ENCODE measurements at regions not wholly inside any gene's neighbourhood (a gene's known extent, or its start where the extent isn't known, plus 50 kb on each side); places are given as distances from the start of the nearest gene placed in this dataset.

DNA sequence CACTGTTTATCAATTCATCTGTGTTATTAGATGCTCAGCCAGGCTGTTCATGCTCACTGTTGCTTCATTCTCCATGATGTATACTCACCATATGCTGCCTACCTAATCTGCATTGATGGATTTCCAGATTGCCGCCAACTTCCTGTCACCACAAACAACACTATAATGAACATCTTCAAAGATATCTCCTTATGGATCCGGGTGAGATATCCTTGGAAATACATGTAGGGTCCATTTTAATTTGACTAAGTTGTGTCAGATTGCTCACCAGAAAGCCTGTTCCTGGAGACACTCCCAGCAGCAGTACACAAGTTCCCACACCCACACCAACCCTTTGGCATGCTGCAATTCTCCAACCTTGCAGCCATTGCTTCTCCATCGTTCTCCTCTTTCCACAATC, 547.5 kb upstream of the TNP1 start:
- no peak for DNase-seq (ENCODE audit: low spot score)

DNA sequence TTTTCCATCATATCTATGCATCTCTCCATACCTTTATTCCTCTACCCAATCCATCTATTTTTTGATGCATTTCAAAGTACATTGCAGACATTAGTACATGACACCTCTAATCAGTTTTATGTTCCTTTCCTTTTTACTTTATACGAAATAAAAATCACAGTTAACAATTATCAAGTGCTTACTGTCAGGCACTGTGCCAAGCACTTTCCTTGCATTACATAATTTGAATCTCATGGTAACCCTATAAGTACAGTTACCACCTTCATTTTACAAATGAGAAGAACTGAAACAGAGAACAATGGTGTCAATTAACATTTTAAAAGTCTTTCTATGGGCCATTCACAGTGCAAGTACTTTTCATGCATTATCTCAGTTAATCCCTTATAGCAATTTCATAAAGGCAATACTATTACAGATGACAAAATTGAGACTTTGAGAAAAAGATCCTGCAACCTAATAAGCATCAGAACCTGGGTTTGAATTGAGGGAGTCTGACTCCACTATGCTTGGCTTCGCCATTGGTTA, 544.4 kb upstream of the TNP1 start:
- peak; percentile 53 for DNase-seq (ENCODE audit: low spot score)

DNA sequence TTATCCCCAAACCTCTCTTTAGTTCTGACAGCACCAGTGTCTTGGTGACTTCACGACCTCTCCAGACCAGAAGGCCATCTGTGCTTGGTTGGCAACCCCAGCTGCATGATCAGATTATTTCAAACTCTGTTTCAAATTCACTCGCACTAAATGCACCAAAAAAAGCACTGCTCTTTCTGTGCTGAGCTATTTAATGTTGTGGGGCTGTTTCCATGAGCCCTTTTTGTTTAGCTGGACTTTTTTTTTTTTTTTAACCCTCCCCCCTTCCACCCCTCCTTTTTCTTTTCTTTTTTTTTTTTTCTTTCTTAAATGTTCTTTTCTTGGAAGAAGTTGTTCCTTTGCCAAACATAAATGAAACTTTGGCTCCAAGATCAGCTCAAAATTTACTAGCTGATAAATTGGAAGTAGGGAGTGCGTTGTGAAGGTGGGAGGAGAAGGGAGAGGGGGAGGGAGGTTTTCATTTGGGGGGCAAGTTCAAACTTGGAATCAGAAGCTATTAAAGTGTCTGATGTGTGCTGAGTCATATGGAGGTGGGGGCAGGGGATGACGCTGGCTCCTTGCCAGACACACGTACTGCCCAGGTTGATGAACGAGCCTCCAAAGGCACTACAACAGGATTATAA, 543.0 kb upstream of the TNP1 start:
- peak; percentile 3 for DNase-seq (ENCODE audit: low spot score)

DNA sequence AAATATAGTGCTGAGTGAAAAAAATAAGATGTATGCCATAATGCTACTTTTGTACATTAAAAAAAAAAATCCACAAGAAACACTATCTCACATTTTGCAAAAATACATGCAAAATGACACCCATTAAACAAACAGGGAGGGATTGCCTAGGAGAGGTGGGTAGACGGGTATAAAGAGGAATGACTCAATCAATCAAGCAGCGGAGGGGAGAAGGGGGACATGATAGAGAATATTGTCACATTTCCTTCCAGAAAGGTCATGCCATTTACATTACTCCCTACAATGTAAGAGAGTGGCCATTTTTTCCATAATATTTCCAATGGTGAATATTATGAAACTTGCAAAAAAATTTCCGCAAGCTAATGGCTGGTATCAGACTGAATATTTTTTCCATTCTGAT, 542.3 kb upstream of the TNP1 start:
- DNase-seq (ENCODE audit: low spot score) = no peak

DNA sequence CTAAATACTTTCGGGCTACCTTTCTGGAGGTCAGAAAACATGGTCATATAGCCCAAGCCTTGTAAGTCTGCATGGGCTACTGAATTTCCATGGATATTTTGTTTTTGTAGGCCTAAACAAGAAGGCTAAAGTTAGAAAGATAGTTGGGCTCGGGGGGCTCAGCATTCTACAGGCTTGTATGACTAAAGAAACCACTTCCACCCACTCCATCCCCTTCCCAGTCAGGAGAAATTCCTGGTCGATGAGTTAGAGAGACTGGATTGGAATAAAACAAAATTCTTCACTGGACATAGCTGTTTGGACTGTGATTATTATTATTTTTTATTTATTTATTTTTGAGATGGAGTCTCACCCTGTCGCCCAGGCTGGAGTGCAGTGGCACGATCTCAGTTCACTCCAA, 539.4 kb upstream of the TNP1 start:
- no peak for DNase-seq (ENCODE audit: low spot score)

DNA sequence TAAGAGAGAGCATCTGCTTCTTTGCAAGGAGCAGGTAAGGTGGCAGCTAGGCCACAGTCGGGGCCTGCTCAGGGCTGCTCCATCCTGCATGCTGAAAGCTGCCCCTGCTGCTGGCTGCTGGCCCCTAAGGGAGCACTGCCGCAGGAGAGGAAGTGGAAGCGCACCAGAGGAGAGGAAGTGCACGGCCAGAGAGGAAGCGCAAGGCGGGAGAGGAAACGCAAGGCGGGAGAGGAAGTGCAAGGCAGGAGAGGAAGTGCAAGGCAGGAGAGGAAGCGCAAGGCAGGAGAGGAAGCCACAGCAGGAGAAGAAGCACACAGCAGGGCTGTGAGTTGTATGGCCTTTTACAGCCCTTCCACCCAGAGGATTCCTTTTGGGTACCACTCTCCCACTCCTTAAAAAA, 539.0 kb upstream of the TNP1 start:
- DNase-seq (ENCODE audit: low spot score) = no peak

DNA sequence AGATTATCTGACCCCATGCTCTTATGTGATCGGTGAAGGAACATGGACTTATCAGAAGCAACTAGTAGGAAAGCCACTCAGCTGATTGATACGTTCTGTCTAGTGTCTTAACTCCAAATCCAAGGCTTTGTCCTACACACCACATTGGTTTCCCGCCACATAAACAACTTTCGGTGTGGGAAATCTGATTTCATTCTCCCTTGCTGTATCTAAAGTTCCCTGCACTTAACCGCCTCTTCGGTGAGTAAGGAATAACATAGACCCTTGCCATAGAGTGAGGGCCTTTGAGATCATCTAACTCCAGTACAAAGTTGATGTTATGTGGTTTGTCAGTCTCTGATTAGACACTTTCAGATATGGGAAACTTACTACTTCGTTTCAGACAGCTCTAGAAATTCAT, 538.2 kb upstream of the TNP1 start:
- DNase-seq (ENCODE audit: low spot score) = no peak

DNA sequence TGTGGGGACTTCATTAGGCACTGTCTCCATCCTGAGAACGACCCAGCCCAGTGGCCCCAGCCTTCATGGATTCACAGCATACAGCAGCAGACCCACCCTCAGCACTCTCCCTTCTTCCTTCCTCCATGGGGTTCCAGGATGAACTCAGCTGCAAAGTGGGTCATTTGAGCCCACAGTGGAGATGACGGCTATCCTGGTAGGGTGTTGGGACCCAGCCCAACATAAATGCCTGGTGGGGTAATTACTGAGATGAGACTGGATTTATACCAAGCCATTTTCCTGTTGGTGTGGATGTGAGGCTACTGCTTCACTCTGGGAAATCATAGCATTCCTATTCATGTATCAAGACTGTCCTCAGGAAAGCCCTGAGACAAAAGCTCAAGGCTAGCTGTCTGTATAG, 536.7 kb upstream of the TNP1 start:
- no peak for DNase-seq (ENCODE audit: low spot score)

DNA sequence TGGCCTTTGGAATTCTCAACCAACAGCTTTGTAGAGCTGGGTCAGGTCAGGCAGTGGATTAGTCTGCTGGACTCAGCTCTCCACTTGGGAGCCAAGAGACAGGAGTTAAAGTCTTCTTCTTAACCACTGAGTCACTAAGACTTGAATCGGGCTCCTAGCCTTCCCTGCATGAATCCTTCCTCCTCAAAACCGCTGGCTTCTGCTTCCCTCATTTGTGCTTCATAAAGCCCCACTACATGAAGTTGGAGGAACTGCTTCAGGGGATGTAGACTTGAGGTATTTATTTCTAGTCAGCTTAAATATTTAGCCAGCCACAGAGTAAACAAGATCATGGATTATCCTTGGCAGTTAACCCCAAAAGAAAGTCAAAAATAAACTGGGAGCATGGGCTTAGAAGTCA, 536.3 kb upstream of the TNP1 start:
- no peak for DNase-seq (ENCODE audit: low spot score)

DNA sequence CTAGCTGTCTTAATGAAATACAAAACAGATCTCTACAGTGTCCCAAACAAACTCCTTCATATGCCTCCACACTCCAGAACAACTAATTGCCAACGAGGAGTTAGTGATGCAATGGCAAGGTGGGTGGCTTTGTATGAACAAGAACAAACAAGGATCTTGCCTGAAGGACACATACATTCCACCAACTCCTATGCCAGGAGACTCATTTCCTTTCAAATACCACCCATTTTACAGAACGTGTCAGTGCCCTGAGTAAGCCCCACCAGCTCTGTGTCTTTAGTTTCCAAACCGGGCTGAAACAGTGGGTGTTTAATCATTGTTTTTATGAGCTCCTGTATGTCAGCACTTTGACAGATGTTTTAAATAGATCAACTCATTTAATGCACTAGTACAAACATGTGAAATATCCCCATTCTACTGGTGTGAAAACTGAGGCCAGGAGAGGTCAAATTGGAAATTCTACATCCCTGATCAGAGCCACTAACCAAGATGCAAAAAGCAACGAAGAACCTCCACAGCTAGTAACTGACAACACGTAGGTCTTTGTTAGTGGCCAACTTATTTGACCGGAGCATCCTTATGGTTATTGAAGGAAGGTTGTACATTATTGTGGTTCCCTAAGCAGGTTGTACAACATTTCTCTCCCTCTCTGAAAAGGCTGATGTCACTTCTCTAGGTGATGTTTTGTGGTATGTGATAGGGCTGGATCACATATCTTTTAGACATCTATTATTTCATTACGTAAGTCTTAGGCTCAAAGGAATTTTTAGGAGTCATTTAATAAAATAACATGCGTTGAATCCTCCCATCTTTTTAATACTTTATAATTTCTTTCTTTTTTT, 534.9 kb upstream of the TNP1 start:
- no peak for DNase-seq (ENCODE audit: low spot score)

DNA sequence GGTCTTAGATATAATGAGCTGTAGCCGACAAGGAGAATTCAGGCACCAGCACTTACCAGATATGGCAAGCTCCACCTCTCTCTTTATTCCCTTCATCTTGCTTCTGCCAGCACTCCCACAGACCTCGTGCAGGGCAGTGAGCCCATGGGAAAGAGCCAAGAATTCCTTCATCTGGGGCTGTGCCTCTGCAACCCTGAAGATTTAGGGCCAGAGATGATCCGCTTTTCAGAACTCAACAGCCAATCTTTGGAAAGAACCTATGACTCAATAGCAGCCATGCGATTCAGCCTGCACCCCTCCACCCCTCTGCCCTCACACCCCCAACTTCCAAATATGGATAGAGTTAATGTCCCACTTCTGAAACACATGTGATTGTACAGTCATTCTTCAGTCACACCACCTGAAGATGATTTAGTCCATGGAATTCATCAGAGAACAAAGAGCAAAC, 533.7 kb upstream of the TNP1 start:
- no peak for DNase-seq (ENCODE audit: low spot score)

DNA sequence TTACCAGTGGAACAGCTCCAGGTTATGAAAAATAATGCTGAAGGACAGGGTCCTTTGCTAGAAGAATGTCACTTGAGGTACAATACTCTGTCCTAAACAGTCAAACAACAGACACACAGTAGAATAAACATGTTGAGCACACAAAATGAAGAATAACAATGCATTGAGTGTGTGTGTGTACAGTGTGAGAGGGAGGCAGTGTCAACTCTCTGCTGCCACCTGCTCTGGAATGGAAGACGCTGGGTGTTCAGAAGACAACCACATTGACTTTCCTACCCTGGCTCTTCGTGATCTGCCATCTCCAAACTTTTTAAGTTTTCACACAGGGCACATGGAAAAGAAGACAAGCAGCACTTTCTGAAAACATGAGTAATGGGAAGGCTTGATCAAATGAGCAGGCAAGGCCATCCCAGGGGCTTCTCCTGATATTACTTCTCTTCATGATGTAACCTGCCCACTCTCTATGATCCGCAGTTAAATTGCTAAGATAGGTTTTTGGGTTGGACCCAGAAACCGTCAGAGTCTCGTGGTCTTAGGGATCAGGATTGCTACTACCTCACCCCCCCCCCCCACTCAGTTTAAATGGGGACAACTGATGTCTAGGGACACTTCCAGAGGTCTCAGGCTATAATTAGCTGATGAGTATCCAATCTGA, 533.2 kb upstream of the TNP1 start:
- no peak for DNase-seq (ENCODE audit: low spot score)

DNA sequence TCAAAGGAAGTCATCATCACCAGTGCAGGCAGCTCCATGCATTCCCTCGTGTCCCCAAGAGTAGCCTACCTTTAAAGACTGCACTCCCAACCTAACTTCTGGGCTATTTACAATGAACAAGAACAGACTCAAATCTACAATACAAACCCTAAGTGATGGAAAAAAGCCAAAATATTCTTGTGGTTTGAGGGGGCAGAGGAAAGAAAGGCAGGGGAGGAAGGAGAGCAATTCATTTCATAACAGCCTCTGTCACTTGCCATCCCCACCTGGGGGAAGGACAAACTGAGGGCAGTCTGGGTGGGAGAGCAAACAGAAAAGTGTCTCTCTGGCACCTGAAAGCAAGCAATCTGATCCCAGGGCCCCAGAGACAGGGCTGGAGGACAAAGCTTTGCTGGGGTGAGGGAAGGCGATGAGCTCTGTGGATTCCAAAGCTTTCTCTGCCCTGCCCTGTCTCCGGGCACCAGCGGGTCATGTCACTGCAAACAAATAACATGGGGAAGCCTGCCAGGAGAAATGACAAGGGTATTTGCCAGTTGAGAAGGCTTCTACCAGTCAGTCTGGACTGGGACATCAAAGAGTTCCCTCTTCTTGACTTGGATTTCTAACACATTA, 528.0 kb upstream of the TNP1 start:
- DNase-seq (ENCODE audit: low spot score) = no peak

DNA sequence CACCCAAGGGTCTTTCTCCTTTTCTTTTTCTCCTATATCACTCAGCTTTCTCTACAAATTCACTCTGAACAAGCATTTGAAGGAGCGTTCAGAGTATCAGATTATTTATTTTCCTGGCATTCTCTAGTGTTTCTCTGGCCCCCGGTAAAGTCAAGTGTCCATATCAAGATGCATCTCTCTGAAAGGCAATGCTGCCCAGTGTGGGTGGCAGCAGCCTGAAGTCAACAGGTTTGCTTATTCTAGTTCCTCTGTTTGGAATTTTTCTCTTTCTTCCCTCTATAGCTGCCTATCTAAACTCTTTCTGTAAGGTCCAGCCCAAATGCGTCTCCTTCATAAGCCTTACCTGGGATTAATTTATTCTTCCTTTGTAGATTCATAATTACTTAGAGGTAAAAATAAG, 526.2 kb upstream of the TNP1 start:
- no peak for DNase-seq (ENCODE audit: low spot score)

DNA sequence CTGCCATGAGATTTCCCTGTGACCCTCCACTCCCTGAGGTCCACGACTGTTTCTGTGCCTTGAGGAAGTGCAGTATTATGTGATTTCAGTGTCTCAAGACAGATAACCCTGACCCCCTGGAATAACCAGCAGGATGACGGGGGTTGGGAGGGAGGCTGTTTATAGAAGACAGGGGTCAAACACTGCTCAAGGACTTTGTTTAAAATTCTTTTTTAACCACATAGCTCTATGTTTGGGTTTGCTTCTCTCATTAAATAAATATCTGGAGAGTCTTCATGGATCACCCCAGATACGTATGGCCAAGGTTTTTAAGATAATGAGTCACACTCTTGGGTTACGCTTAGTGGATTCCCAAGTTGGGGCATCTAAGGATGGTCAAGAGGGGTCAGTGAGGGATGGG, 523.8 kb upstream of the TNP1 start:
- DNase-seq (ENCODE audit: low spot score) = no peak

DNA sequence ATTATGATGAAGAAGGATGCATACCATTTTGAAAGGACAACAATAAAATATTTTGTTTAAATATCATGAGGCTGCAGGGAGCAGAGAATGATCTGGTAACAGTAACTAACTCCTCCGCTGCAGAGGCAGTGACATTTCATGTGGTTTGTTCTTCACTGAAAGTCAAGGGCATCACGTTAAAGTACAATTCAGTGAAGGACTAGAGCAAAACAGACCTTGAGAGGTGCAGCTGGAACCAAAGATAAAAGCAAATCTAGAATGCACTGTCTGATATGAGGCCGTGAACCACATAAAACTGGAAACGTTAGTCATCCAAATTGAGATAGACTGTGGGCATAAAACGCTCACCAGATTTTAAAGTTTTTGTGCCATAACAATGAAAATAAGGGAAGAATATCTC, 522.9 kb upstream of the TNP1 start:
- DNase-seq (ENCODE audit: low spot score) = no peak

DNA sequence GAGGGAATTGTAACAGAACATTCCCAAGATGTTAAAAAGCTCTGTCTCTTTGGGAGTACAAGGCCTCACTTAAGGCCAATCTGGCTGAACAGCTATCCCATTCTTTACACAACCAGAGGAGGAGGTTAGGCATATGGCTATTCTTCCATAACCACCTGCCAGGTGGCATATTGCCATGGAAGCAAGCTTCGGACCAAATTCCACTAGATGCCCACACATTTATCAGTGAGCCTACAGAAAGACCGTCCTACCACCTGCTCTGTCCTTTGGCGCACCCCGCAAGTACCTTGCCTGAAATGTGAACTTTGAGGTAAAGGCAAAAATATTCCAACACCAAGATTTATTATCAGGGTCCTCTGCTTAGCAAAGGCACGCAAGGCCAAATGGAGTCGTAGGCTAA, 519.9 kb upstream of the TNP1 start:
- DNase-seq (ENCODE audit: low spot score) = no peak

DNA sequence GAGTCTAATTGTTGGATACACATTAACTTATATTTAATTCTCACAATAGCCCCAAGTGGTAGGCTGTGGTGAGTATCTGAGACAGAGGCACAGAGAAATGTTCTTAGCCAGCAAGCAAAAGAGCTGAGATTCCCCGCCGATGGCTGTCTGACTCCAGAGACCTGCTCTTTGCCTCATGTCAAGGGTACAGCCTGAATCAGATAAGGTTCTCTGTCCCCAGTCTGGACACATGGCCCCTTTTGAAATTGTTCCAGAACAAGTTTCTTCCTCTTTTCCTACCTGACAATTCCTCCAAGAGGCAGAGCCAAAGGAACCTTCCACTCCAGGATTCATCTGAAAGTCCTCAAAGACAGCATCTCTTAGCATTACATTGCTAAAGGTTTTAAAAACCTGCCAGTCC, 512.9 kb upstream of the TNP1 start:
- DNase-seq (ENCODE audit: low spot score) = no peak

DNA sequence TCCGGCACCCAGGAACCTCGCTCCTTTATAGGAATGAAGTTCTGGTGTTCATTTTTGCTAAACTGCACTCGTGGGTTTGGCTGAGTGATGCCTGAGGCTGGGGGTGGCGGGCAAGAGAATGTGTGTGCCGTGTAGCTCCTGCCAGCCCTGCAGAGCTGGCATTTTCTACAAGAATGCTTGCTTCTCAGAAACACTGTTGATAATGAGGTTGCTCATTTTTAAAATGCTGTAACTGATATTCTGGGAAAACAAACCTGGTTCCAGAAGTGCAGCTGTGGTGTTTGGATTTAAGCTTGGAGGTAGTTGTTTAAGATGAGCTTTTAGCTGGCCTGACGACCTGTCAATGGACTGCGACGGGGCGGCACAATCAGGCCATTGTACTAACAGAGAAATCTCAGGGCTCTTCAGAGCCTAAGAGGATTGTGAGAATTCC, 511.9 kb upstream of the TNP1 start:
- peak; percentile 22 for DNase-seq (ENCODE audit: low spot score)

DNA sequence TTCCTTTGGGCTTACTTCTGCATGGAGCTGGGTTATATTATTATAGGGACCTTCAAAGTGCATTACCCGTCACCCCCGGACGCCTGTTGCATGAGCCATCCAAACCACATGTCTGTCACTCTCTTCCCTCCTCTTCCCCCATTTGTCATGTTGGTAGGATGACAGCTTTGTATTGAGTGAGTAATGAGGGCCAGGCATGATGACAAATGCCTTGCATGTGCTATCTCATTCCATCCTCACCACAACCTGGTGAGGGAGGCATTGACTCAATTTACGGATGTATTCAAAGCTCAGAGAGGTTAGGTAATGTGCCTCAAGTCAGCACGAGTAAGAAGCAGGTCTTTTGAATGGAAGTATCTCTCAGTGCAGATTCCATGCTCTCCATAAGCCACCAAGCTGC, 510.5 kb upstream of the TNP1 start:
- DNase-seq (ENCODE audit: low spot score) = no peak

DNA sequence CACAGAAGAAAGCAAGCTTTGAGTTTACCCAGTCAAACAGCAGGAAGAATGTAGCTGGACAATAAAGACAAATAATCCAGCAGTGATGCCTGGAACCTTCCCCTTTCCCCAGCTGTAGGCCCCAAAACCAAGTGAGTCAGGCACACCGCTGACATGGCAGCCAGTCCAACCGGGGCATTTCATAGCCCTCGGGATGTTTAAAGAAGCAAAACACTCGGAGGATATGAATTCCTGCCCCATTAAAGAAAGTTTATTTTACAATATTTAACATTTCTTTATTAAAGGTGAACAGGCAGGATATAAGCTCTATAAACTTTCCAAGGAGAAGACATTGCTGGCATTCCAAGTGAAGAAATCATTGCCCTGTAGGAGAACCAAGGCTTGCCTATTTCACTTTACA, 507.6 kb upstream of the TNP1 start:
- no peak for DNase-seq (ENCODE audit: low spot score)

DNA sequence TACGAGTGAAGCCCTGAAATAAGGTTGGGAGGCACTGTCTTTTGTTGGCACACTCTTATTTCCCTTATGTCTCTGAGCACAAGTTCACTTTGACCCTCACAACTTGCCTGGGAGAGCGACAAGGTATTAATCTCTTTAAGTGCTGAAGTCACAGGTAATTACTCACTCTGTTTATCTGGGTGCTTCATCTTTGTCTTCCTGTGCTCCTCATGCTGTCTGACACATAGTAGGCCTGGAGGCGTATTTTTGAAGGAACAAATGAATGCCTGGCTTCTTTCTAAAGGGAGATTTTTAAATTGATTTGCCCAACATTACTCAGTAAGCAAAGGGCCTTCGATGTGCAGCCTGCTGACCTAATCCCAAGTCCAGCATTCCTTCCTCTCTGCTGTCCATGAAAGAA, 507.1 kb upstream of the TNP1 start:
- no peak for DNase-seq (ENCODE audit: low spot score)

Data from putamen (tissue), 1 donor.